Neural cell (in vitro differentiated cells): ENCODE measurements at regions not wholly inside any gene's neighbourhood (a gene's known extent, or its start where the extent isn't known, plus 50 kb on each side); places are given as distances from the start of the nearest gene placed in this dataset.

Experiments
- H2AFZ ChIP-seq: fragments of 200-600, 300-800 bp; sonication (generic), shearing (Covaris generic); 2 replicates; pipeline ENCODE4 v1.6.0; 2014; ENCODE audit warnings: low read depth, mild to moderate bottlenecking, antibody characterized with exemption, low read length, moderate library complexity
- H3F3A ChIP-seq: fragments of 200-600 bp; shearing (Covaris generic); 2 replicates; pipeline ENCODE4 v1.6.1; 2016; ENCODE audit warnings: mild to moderate bottlenecking, moderate library complexity, mixed read lengths, antibody characterized with exemption, low read length; ENCODE audit not compliant: insufficient read depth, poor library complexity, severe bottlenecking
- H3K27ac ChIP-seq: fragments of 200-600, 300-800 bp; sonication (generic), shearing (Covaris generic); 2 replicates; pipeline ENCODE4 v1.5.1; 2014; ENCODE audit warnings: mild to moderate bottlenecking, low read length, moderate library complexity
- H3K27me3 ChIP-seq: fragments of 300-800, 200-600 bp; sonication (generic), shearing (Covaris generic); 2 replicates; pipeline ENCODE4 v1.6.0; 2014; ENCODE audit warnings: mild to moderate bottlenecking, low read depth, low read length, moderate library complexity; ENCODE audit not compliant: insufficient read depth
- H3K36me3 ChIP-seq: fragments of 300-800, 200-600 bp; sonication (generic), shearing (Covaris generic); 2 replicates; pipeline ENCODE4 v1.5.1; 2014; ENCODE audit warnings: mild to moderate bottlenecking, antibody characterized with exemption, low read length, moderate library complexity; ENCODE audit not compliant: insufficient read depth
- H3K4me2 ChIP-seq: fragments of 300-800, 200-600 bp; sonication (generic), shearing (Covaris generic); 2 replicates; pipeline ENCODE4 v1.6.0; 2014; ENCODE audit warnings: mild to moderate bottlenecking, low read length
- H3K4me3 ChIP-seq: fragments of 300-800, 200-600 bp; sonication (generic), shearing (Covaris generic); 2 replicates; pipeline ENCODE4 v1.5.1; 2014; ENCODE audit warnings: mild to moderate bottlenecking, low read length, moderate library complexity
- H3K79me2 ChIP-seq: fragments of 200-600 bp; shearing (Covaris generic); replicated peaks from 2 replicates; pipeline ENCODE4 v1.6.0; 2014; ENCODE audit warnings: mild to moderate bottlenecking, low read length, moderate library complexity; ENCODE audit not compliant: insufficient read depth
- H3K9ac ChIP-seq: fragments of 300-800, 200-600 bp; sonication (generic), shearing (Covaris generic); 2 replicates; pipeline ENCODE4 v1.6.1; 2016; ENCODE audit warnings: mild to moderate bottlenecking, low read length, mixed read lengths
- H3K9me2 ChIP-seq: fragments of 200-600 bp; shearing (Covaris generic); 2 replicates; pipeline ENCODE4 v1.6.1; 2016; ENCODE audit warnings: mild to moderate bottlenecking, low read length, mixed read lengths; ENCODE audit not compliant: insufficient read depth
- H3K9me3 ChIP-seq: fragments of 200-600, 300-800 bp; sonication (generic), shearing (Covaris generic); 2 replicates; pipeline ENCODE4 v1.6.1; 2016; ENCODE audit warnings: mild to moderate bottlenecking, mixed run types, low read length, moderate library complexity, mixed read lengths
- H4K20me1 ChIP-seq: fragments of 200-600 bp; shearing (Covaris generic); 2 replicates; pipeline ENCODE4 v1.6.1; 2016; ENCODE audit warnings: mild to moderate bottlenecking, mixed run types; ENCODE audit not compliant: insufficient read depth
- CTCF ChIP-seq: fragments of 450-650 bp; IDR thresholded peaks from 2 replicates; pipeline ENCODE4 v1.5.1; 2014; ENCODE audit warnings: antibody characterized with exemption, mild to moderate bottlenecking, moderate library complexity; ENCODE audit not compliant: poor library complexity, severe bottlenecking
- EP300 ChIP-seq: fragments of 450-650 bp; conservative IDR thresholded peaks from 2 replicates; pipeline ENCODE4 v1.6.1; 2014; ENCODE audit warnings: antibody characterized with exemption, mild to moderate bottlenecking, moderate library complexity; ENCODE audit not compliant: poor library complexity, severe bottlenecking
- EZH2 ChIP-seq: fragments of 200-600, 300-800 bp; shearing (Covaris generic), sonication (generic); IDR thresholded peaks from 2 replicates; pipeline ENCODE4 v1.6.1; 2014; ENCODE audit warnings: antibody characterized with exemption, low read length, borderline replicate concordance, mild to moderate bottlenecking; ENCODE audit not compliant: insufficient read depth, poor library complexity, severe bottlenecking
- MXI1 ChIP-seq: fragments of 450-650 bp; conservative IDR thresholded peaks from 2 replicates; pipeline ENCODE4 v1.6.1; 2014; ENCODE audit warnings: antibody characterized with exemption, mild to moderate bottlenecking; ENCODE audit not compliant: poor library complexity, severe bottlenecking
- POLR2AphosphoS5 ChIP-seq: IDR thresholded peaks from 2 replicates; pipeline ENCODE4 v1.6.1; 2012
- RAD21 ChIP-seq: fragments of 450-650 bp; conservative IDR thresholded peaks from 2 replicates; pipeline ENCODE4 v1.6.1; 2014; ENCODE audit warnings: antibody characterized with exemption, mild to moderate bottlenecking, moderate library complexity
- REST ChIP-seq: IDR thresholded peaks from 2 replicates; pipeline ENCODE4 v1.6.1; 2012; ENCODE audit warnings: borderline replicate concordance
- SMC3 ChIP-seq: fragments of 450-650 bp; conservative IDR thresholded peaks from 2 replicates; pipeline ENCODE4 v1.6.1; 2014; ENCODE audit warnings: antibody characterized with exemption, mild to moderate bottlenecking, moderate library complexity; ENCODE audit not compliant: poor library complexity
- TAF1 ChIP-seq: IDR thresholded peaks from 2 replicates; pipeline ENCODE4 v1.6.1; 2012; ENCODE audit warnings: low read depth

GRCh38 chr10:105971460-105971859, 1193.0 kb downstream of the SORCS1 start:
- H3K27me3 ChIP-seq = no peaks in the 10 kb centered on the region
- no peaks in the 10 kb centered on the region for H3F3A ChIP-seq
- H4K20me1 ChIP-seq = no peaks in the 10 kb centered on the region
- no peak overlapping the region for H2AFZ ChIP-seq
- TF ChIP-seq SMC3 (no peak), REST (no peak), CTCF (no peak), TAF1 (no peak), EZH2 (no peak), MXI1 (no peak), EP300 (no peak), RAD21 (no peak), POLR2AphosphoS5 (no peak)
- no peak overlapping the region for H3K9ac ChIP-seq
- no peak overlapping the region for H3K27ac ChIP-seq
- H3K36me3 ChIP-seq = no peaks in the 10 kb centered on the region
- no peaks in the 10 kb centered on the region for H3K9me3 ChIP-seq
- no peaks in the 10 kb centered on the region for H3K79me2 ChIP-seq
- no peak overlapping the region for H3K4me3 ChIP-seq
- H3K9me2 ChIP-seq = no peaks in the 10 kb centered on the region
- no peak overlapping the region for H3K4me2 ChIP-seq

GRCh38 chr10:105969884-105970377, 1194.6 kb downstream of the SORCS1 start:
- Histone ChIP-seq H3K4me2 (no peak overlapping the region), H4K20me1 (no peaks in the 10 kb centered on the region), H3K9me2 (no peaks in the 10 kb centered on the region), H3K36me3 (no peaks in the 10 kb centered on the region), H3K9me3 (no peaks in the 10 kb centered on the region), H2AFZ (no peak overlapping the region), H3F3A (no peaks in the 10 kb centered on the region), H3K27ac (no peak overlapping the region), H3K27me3 (no peaks in the 10 kb centered on the region), H3K4me3 (no peak overlapping the region), H3K9ac (no peak overlapping the region), H3K79me2 (no peaks in the 10 kb centered on the region)
- no peak for TF ChIP-seq POLR2AphosphoS5

- no peak overlapping the region for H2AFZ ChIP-seq
- no peak overlapping the region for H3K27ac ChIP-seq
- no peak overlapping the region for H3K4me3 ChIP-seq
- no peaks in the 10 kb centered on the region for H3K9me2 ChIP-seq
- H3K9me3 ChIP-seq = no peaks in the 10 kb centered on the region
- no peaks in the 10 kb centered on the region for H3K79me2 ChIP-seq
- no peaks in the 10 kb centered on the region for H4K20me1 ChIP-seq
- H3K36me3 ChIP-seq = no peaks in the 10 kb centered on the region
- no peaks in the 10 kb centered on the region for H3F3A ChIP-seq
- H3K27me3 ChIP-seq = no peaks in the 10 kb centered on the region
- no peak overlapping the region for H3K4me2 ChIP-seq
- TF ChIP-seq MXI1 (no peak), POLR2AphosphoS5 (no peak), TAF1 (no peak), EP300 (no peak), CTCF (no peak), REST (no peak), SMC3 (no peak), EZH2 (no peak), RAD21 (no peak)
- no peak overlapping the region for H3K9ac ChIP-seq
Measured at GRCh38 chr10:105968666-105969065, 1195.8 kb downstream of the SORCS1 start.
